Heart right ventricle (tissue), 16 donors: ENCODE measurements at regions not wholly inside any gene's neighbourhood (a gene's known extent, or its start where the extent isn't known, plus 50 kb on each side); places are given as distances from the start of the nearest gene placed in this dataset.

Experiments
- ATAC-seq, 8 donors: fragments of 200-7000 bp; cut with Tn5 transposase; one replicate each; pipeline ENCODE4 v1.9.1; 2020; ENCODE audit warnings: mild to moderate bottlenecking in 8 of 8, moderate library complexity in 8 of 8, moderate number of reproducible peaks in 1 of 8
- DNase-seq, 2 donors: peaks; one replicate each; pipeline ENCODE4 v3.0.0-alpha.2; 2020
- H3K27ac ChIP-seq, 10 donors: fragments of 200-600 bp; sonication (generic) in 2 of 10; one replicate each; pipeline versions ENCODE4 v1.5.0 to v1.8.0; 2020 to 2022; ENCODE audit warnings: mild to moderate bottlenecking in 3 of 10
- H3K27me3 ChIP-seq, 7 donors: fragments of 200-600 bp; one replicate each; pipeline ENCODE4 v1.8.0; 2021 to 2022; ENCODE audit warnings: mild to moderate bottlenecking in 2 of 7
- H3K36me3 ChIP-seq, 9 donors: fragments of 200-600 bp; sonication (generic) in 1 of 9; one replicate each; pipeline versions ENCODE4 v1.5.0 to v1.8.0; 2020 to 2022; ENCODE audit warnings: mild to moderate bottlenecking in 2 of 9
- H3K4me1 ChIP-seq, 9 donors: fragments of 200-600 bp; sonication (generic) in 1 of 9; one replicate each; pipeline versions ENCODE4 v1.5.0 to v1.8.0; 2020 to 2022; ENCODE audit warnings: mild to moderate bottlenecking in 4 of 9
- H3K4me3 ChIP-seq, 10 donors: fragments of 200-600 bp; sonication (generic) in 2 of 10; one replicate each; pipeline versions ENCODE4 v1.5.0 to v1.8.0; 2020 to 2022; ENCODE audit warnings: mild to moderate bottlenecking in 7 of 10, moderate library complexity in 2 of 10
- H3K9me3 ChIP-seq, 11 donors: fragments of 200-600 bp in 10 of 11; sonication (generic) in 2 of 11; one replicate each; pipeline versions ENCODE4 v1.5.0 to v1.8.0; 2013 to 2022; ENCODE audit warnings: mild to moderate bottlenecking in 2 of 11, control low read depth in 1 of 11, moderate library complexity in 1 of 11
- WGBS, 2 donors: extraction: QIAGEN DNeasy Blood & Tissue Kit; methylation state at CpG; one replicate each; pipeline ENCODE4 v1.1.7; 2013; ENCODE audit warnings: inconsistent platforms in 1 of 2; 5-methylcytosine and 5-hydroxymethylcytosine counted together
- intact Hi-C, 10 donors: fragments of 100-400 bp; cut with DNase I; formaldehyde crosslinking; loops; one replicate each; pipeline versions ENCODE4 v1.11.1 to v1.14.2; 2022
- TF ChIP-seq, protein P1 (sequence below), 9 donors: fragments of 200-600 bp; sonication (generic) in 2 of 9; IDR thresholded peaks; one replicate each; pipeline versions ENCODE4 v1.5.0 to v1.8.0; 2021 to 2022; ENCODE audit warnings: antibody characterized with exemption in 9 of 9, mild to moderate bottlenecking in 5 of 9, moderate library complexity in 1 of 9
- donor health status: Arrhythmogenic right ventricular cardiomyopathy.
- donor health status: ischemic (EF 13 %, LVEDD 7.1; RV severe dilation, severe dysfunction).
- donor health status: healthy with polysubstance abuse.
- donor health status: DM: no; HTN: yes; CAD: no.
- donor health status: DM: no; HTN: no; CAD: no.
- donor health status: ischemic (EF 25% LVEDD 6.9; RV normal size, moderate dysfunction).
- donor health status: ischemic (EF 25% LVEDD 5.7; RV mildly dilated, moderate dysfunction).
- donor health status: healthy.
- donor health status: DM: yes; HTN: yes; CAD: no.
- donor health status: Ischemic cardiomyopathy.
- donor health status: ischemic (EF 35%, LVEDD 5.7; RV mildly dilated, moderate dysfunction).
- donor health status: nonischemic (EF 11% LVEDD 7.7; RV severe dilation, severe dysfunction).
- donor health status: DM: yes; HTN: yes; CAD: no.
- donor health status: PGD.
- donor health status: ischemic (EF 29% LVEDD 5.4; RV normal size, mild dysfunction).
- donor health status: nonischemic (EF 23%, LVEDD 6.1; RV moderate dilation, normal function).

DNA sequence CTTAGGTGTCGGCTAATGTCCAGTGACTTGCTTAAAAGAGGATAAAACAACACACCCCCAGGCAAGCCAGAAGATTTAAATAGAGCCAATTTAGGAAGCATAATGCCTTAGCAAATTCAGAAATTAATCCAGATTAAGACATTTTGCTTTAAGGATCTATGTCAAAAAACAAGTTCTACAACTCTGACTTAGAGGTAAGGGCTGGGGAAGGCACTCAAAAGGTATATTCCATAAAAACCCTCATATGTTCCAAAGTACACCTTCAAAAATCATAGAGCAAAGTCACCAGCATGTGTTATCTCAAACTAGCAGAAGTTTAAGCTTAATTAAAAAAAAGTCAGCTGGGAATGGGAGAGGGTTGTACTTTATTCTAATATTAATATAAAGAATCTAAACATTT lies 206.4 kb downstream of the NOL4 start:
- ATAC-seq (no peak), DNase-seq (no peak)
- 83 to 93% methylated on average over 1 of the region's 1 CpG for WGBS, 2 donors
- Histone ChIP-seq H3K4me1 (no peaks in the 10 kb centered on the region), H3K9me3 (no peaks in the 10 kb centered on the region), H3K27ac (no peak overlapping the region), H3K36me3 (no peaks in the 10 kb centered on the region), H3K4me3 (no peak overlapping the region), H3K27me3 (no peaks in the 10 kb centered on the region)
- TF ChIP-seq, protein P1, sequence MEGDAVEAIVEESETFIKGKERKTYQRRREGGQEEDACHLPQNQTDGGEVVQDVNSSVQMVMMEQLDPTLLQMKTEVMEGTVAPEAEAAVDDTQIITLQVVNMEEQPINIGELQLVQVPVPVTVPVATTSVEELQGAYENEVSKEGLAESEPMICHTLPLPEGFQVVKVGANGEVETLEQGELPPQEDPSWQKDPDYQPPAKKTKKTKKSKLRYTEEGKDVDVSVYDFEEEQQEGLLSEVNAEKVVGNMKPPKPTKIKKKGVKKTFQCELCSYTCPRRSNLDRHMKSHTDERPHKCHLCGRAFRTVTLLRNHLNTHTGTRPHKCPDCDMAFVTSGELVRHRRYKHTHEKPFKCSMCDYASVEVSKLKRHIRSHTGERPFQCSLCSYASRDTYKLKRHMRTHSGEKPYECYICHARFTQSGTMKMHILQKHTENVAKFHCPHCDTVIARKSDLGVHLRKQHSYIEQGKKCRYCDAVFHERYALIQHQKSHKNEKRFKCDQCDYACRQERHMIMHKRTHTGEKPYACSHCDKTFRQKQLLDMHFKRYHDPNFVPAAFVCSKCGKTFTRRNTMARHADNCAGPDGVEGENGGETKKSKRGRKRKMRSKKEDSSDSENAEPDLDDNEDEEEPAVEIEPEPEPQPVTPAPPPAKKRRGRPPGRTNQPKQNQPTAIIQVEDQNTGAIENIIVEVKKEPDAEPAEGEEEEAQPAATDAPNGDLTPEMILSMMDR (IDR thresholded peaks at IDR 0.05) = no peak
- intact Hi-C loops = loop anchor here in 1 of 10 donors (10.0 kb wide), 1 partner anchor 56 kb away; no protein-coding TSS in a partner anchor

DNA sequence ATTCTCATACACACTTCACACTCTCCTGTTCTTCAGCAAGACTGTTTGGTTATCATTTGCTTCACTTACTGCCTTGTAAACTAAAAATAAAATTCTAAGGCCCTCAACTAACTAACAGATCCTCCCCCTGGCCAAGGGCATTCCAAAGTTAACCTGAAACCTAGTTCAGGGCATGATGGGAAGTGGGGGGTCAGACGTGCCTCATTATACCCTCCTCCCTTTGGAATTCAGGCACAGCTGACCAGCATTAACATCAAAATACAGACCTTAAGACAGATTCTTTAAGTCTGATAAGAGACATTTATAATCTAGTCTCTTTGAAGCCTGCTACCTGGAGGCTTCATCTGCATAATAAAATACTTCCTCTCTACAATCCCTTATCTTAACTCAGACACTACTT lies 221.0 kb downstream of the NOL4 start:
- no peaks in the 10 kb centered on the region for H3K36me3 ChIP-seq
- no peak overlapping the region for H3K27ac ChIP-seq
- no peaks in the 10 kb centered on the region for H3K9me3 ChIP-seq
- no peak for DNase-seq
- intact Hi-C loops = loop anchor here in 1 of 10 donors (10.0 kb wide), 1 partner anchor 59 kb away; no protein-coding TSS in a partner anchor
- ATAC-seq = no peak
- no peak overlapping the region for H3K4me3 ChIP-seq
- no peaks in the 10 kb centered on the region for H3K27me3 ChIP-seq
- TF ChIP-seq, protein P1 (IDR thresholded peaks at IDR 0.05) = no peak
- no peaks in the 10 kb centered on the region for H3K4me1 ChIP-seq
- 9% methylated on average over 1 of the region's 1 CpG for WGBS, 2 donors

DNA sequence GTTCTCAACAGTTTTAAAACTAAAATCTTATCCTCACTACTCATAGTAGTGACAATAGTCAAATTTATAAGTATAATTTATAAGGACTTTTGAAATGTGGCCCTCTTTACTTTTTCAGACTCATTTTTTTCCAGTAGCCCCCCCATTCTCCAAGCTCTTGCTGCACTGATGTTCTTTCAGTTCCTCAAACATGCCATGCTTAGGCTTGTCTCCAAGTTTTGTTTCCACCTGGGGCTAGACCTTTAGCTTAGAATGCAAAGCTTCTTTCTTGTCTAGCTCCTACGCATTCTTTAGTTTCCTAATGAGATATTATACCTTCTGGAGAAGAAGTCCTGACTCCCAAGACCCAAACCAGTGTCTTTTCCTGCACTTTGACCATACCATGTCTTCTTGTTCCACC lies 222.6 kb downstream of the NOL4 start:
- Histone ChIP-seq H3K27me3 (no peaks in the 10 kb centered on the region), H3K4me1 (no peaks in the 10 kb centered on the region), H3K27ac (no peak overlapping the region), H3K4me3 (no peak overlapping the region), H3K36me3 (no peaks in the 10 kb centered on the region), H3K9me3 (peaks cover 0 to 8% (median under 1%) of the 10 kb centered on the region in 11 donors)
- WGBS, 2 donors = 81 to 87% methylated on average over 1 of the region's 1 CpG
- TF ChIP-seq, protein P1 (IDR thresholded peaks at IDR 0.05) = no peak
- ATAC-seq (no peak), DNase-seq (no peak)
- intact Hi-C loops = loop anchor here in 1 of 10 donors (10.0 kb wide), 1 partner anchor 57 kb away; no protein-coding TSS in a partner anchor

DNA sequence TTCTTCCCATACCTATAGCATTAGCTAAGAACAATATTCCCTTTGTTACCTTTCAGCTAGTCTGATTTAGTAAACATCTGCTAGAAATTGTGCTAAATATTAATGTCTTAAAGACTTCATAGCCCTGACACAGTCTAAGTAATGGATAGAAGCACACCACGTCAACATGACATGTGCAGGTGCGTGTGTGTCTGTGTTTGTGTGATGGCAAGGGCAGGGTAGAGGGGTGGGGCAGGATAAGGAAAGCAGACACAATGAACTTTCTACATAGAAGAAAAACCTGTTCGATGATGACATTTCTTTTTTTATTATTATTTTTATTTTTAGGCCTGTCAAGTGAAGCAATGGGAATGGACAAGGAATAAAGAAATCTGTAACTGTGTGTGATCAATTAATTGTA lies 223.3 kb downstream of the NOL4 start:
- H3K9me3 ChIP-seq = peaks cover 0 to 16% (median 5%) of the 10 kb centered on the region in 11 donors
- H3K4me1 ChIP-seq = no peaks in the 10 kb centered on the region
- DNase-seq (no peak), ATAC-seq (no peak)
- intact Hi-C loops = loop anchor here in 1 of 10 donors (10.0 kb wide), 1 partner anchor 57 kb away; no protein-coding TSS in a partner anchor
- WGBS, 2 donors = 85 to 87% methylated on average over 3 of the region's 3 CpGs
- TF ChIP-seq, protein P1 (IDR thresholded peaks at IDR 0.05) = no peak
- no peak overlapping the region for H3K4me3 ChIP-seq
- H3K27ac ChIP-seq = no peak overlapping the region
- H3K27me3 ChIP-seq = no peaks in the 10 kb centered on the region
- no peaks in the 10 kb centered on the region for H3K36me3 ChIP-seq
